ENCODE measurements at regions not wholly inside any gene's neighbourhood (a gene's known extent, or its start where the extent isn't known, plus 50 kb on each side); places are given as distances from the start of the nearest gene placed in this dataset.

DNA sequence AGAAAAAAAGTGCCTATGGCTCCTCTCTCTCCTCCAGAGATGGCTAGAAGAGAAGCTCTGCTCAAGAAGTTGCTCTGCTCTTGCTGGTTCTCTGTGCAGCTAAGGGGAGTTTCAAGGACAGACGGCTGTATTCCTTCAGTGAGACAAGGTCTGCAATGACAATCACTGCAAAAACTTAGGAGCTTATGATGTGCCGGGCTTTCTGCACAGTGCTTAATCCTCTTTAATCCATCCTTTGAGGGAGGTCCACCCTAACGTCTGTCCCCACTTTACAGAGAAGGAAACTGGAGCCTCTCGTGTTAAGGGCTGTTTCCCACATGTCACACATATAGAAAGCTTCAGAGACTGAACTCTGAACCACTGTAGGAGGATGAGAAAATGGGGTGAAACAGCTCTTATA lies 260.6 kb downstream of the MEX3B start:
- TF ChIP-seq, protein P1, sequence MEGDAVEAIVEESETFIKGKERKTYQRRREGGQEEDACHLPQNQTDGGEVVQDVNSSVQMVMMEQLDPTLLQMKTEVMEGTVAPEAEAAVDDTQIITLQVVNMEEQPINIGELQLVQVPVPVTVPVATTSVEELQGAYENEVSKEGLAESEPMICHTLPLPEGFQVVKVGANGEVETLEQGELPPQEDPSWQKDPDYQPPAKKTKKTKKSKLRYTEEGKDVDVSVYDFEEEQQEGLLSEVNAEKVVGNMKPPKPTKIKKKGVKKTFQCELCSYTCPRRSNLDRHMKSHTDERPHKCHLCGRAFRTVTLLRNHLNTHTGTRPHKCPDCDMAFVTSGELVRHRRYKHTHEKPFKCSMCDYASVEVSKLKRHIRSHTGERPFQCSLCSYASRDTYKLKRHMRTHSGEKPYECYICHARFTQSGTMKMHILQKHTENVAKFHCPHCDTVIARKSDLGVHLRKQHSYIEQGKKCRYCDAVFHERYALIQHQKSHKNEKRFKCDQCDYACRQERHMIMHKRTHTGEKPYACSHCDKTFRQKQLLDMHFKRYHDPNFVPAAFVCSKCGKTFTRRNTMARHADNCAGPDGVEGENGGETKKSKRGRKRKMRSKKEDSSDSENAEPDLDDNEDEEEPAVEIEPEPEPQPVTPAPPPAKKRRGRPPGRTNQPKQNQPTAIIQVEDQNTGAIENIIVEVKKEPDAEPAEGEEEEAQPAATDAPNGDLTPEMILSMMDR (IDR thresholded peaks at IDR 0.05) = no peak
- TF ChIP-seq POLR2AphosphoS5 (IDR thresholded peaks at IDR 0.05; ENCODE audit: low read depth, low read length) = no peak
